Trophoblast cell (in vitro differentiated cells and primary cell): ENCODE measurements at regions not wholly inside any gene's neighbourhood (a gene's known extent, or its start where the extent isn't known, plus 50 kb on each side); places are given as distances from the start of the nearest gene placed in this dataset.
A peak's percentile ranks its signal among the peaks of the same experiment; 100 is the strongest.

Experiments
- DNase-seq, 2 donors: peaks; one replicate each; pipeline ENCODE4 v3.0.0-alpha.2; 2016
- H2AFZ ChIP-seq: 2 replicates; pipeline ENCODE4 v1.6.1; 2013; ENCODE audit warnings: low read length, moderate library complexity, mild to moderate bottlenecking; ENCODE audit not compliant: insufficient read depth, poor library complexity
- H2AK5ac ChIP-seq: 2 replicates; pipeline ENCODE4 v1.6.1; 2013; ENCODE audit warnings: mild to moderate bottlenecking, low read length
- H2BK120ac ChIP-seq: 2 replicates; pipeline ENCODE4 v1.6.1; 2013; ENCODE audit warnings: low read length, mild to moderate bottlenecking, moderate library complexity; ENCODE audit not compliant: insufficient read depth, poor library complexity
- H2BK12ac ChIP-seq: 2 replicates; pipeline ENCODE4 v1.6.1; 2013; ENCODE audit warnings: mild to moderate bottlenecking, low read length, moderate library complexity
- H2BK5ac ChIP-seq: 2 replicates; pipeline ENCODE4 v1.6.1; 2013; ENCODE audit warnings: low read length, low read depth, moderate library complexity, mild to moderate bottlenecking; ENCODE audit not compliant: poor library complexity
- H3K14ac ChIP-seq: 2 replicates; pipeline ENCODE4 v1.6.1; 2013; ENCODE audit warnings: mild to moderate bottlenecking, low read length
- H3K18ac ChIP-seq: 2 replicates; pipeline ENCODE4 v1.6.1; 2013; ENCODE audit warnings: mild to moderate bottlenecking, low read length
- H3K23ac ChIP-seq: 2 replicates; pipeline ENCODE4 v1.6.1; 2013; ENCODE audit warnings: low read length
- H3K27ac ChIP-seq: 2 replicates; pipeline ENCODE4 v1.5.1; 2013; ENCODE audit warnings: low read depth, mild to moderate bottlenecking, inconsistent platforms, low read length, moderate library complexity
- H3K27me3 ChIP-seq: 2 replicates; pipeline ENCODE4 v1.6.1; 2013; ENCODE audit warnings: inconsistent platforms, mild to moderate bottlenecking, low read length, moderate library complexity; ENCODE audit not compliant: insufficient read depth
- H3K36me3 ChIP-seq, 2 experiments: 1 replicate in 1 of 2; 2 replicates in 1 of 2; pipeline ENCODE4 v1.6.1; 2013; ENCODE audit warnings: low read length in 2 of 2, mild to moderate bottlenecking in 2 of 2, moderate library complexity in 1 of 2; ENCODE audit not compliant: insufficient read depth in 2 of 2, control insufficient read depth in 1 of 2
- H3K4ac ChIP-seq: 2 replicates; pipeline ENCODE4 v1.6.1; 2013; ENCODE audit warnings: low read depth, mild to moderate bottlenecking, low read length, moderate library complexity
- H3K4me1 ChIP-seq, 2 experiments: 1 replicate in 1 of 2; 2 replicates in 1 of 2; pipeline ENCODE4 v1.6.1; 2013; ENCODE audit warnings: low read length in 2 of 2, mild to moderate bottlenecking in 2 of 2, moderate library complexity in 1 of 2; ENCODE audit not compliant: insufficient read depth in 2 of 2, control insufficient read depth in 1 of 2
- H3K4me2 ChIP-seq: 2 replicates; pipeline ENCODE4 v1.6.1; 2013; ENCODE audit warnings: inconsistent platforms, mild to moderate bottlenecking, low read length, moderate library complexity
- H3K4me3 ChIP-seq: 2 replicates; pipeline ENCODE4 v1.5.1; 2013; ENCODE audit warnings: mild to moderate bottlenecking, low read depth, low read length, inconsistent platforms
- H3K79me1 ChIP-seq: one replicate; pipeline ENCODE4 v1.6.1; 2013; ENCODE audit warnings: low read length
- H3K79me2 ChIP-seq: 2 replicates; pipeline ENCODE4 v1.6.1; 2013; ENCODE audit warnings: low read length, mild to moderate bottlenecking; ENCODE audit not compliant: control insufficient read depth, insufficient read depth, poor library complexity
- H3K9ac ChIP-seq: 2 replicates; pipeline ENCODE4 v1.6.1; 2013; ENCODE audit warnings: mild to moderate bottlenecking, low read length
- H3K9me3 ChIP-seq: 2 replicates; pipeline ENCODE4 v1.6.1; 2013; ENCODE audit warnings: low read depth, mild to moderate bottlenecking, control low read depth, inconsistent platforms, low read length; ENCODE audit not compliant: insufficient read depth
- H4K12ac ChIP-seq: 2 replicates; pipeline ENCODE4 v1.6.1; 2013; ENCODE audit warnings: low read depth, mild to moderate bottlenecking, low read length, moderate library complexity
- H4K8ac ChIP-seq: 2 replicates; pipeline ENCODE4 v1.6.1; 2013; ENCODE audit warnings: low read depth, mild to moderate bottlenecking, low read length, moderate library complexity
- H4K91ac ChIP-seq: one replicate; pipeline ENCODE4 v1.6.1; 2013; ENCODE audit warnings: low read depth, mild to moderate bottlenecking, low read length, moderate library complexity
- WGBS: extraction: QIAGEN DNeasy Blood & Tissue Kit; methylation state at CpG from one replicate; pipeline ENCODE4 v1.1.7; 2013; ENCODE audit warnings: missing lambda C conversion rate; ENCODE audit not compliant: insufficient read length, insufficient coverage; ENCODE audit errors: extremely low coverage; 5-methylcytosine and 5-hydroxymethylcytosine counted together

DNA sequence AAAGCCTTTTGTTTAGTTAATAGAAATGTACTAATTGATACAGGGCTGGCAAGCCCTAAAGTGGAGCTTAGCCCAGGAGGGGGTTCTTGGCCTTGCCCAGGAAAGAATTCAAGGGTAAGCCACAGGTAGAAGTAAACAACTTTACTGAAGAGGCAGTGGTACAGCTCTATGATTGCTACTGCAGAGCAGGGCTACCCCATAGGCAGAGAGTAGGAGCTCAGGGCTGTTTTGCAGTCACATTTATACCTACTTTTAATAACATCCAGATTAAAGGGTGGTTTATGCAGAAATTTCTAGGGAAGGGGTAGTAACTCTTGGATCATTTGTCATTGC, 680.4 kb upstream of the GJE1 start:
- no peak overlapping the region for H3K23ac ChIP-seq
- no peak overlapping the region for H4K8ac ChIP-seq
- H2BK5ac ChIP-seq = no peak overlapping the region
- H3K36me3 ChIP-seq = no peaks in the 10 kb centered on the region
- H3K79me1 ChIP-seq = no peaks in the 10 kb centered on the region
- H3K4ac ChIP-seq = no peak overlapping the region
- no peak overlapping the region for H3K18ac ChIP-seq
- H2AFZ ChIP-seq = no peak overlapping the region
- DNase-seq = no peak
- no peak overlapping the region for H2BK120ac ChIP-seq
- no peaks in the 10 kb centered on the region for H3K4me1 ChIP-seq
- H2AK5ac ChIP-seq = no peak overlapping the region
- H3K9ac ChIP-seq = no peak overlapping the region
- H3K9me3 ChIP-seq = no peaks in the 10 kb centered on the region
- H2BK12ac ChIP-seq = no peak overlapping the region
- H3K27me3 ChIP-seq = no peaks in the 10 kb centered on the region
- H3K4me2 ChIP-seq = no peak overlapping the region
- no peak overlapping the region for H4K91ac ChIP-seq
- no peak overlapping the region for H3K14ac ChIP-seq
- no peak overlapping the region for H3K4me3 ChIP-seq
- no peak overlapping the region for H3K27ac ChIP-seq
- H4K12ac ChIP-seq = no peak overlapping the region
- no peaks in the 10 kb centered on the region for H3K79me2 ChIP-seq

DNA sequence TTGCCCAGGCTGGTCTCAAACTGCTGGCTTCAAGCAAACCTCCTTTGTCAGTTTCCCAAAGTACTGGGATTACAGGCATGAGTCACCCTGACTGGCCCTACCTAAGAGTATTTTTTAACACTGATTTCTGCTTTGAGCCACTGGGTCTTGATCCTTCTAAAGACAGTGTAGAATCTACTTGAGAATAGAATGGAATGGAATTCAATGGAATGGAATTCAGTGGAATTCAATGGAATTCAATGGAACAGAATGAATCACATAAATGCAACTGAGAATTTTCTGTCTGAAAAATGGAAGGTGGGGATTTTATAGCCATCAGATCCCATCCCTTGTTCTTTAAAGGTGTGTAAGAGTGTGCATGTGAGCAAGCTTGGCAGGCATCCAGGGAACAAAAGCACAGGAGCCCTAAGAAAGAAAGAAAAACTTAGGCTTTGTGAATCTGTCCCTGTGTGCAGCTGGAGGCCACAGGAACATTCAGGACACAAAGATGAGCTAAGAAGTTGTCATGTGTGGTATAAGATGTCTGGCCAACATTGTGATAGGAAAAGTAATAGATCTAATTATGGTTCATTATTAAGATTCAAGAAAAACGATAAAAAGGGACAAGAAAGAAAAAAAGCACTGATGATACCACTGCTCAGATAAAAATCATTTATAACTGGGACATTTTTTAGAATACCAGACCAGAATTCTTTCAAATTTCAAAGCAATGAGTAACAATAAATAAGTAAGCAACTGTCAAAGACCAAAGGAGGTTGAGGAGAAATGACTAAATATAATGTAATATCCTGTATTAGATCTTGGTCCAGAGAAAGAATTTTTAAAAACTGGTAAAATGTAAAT, 681.0 kb upstream of the GJE1 start:
- H3K79me2 ChIP-seq = no peaks in the 10 kb centered on the region
- H2AFZ ChIP-seq = no peak overlapping the region
- H3K4me3 ChIP-seq = no peak overlapping the region
- H3K4me1 ChIP-seq = no peaks in the 10 kb centered on the region
- no peak overlapping the region for H2BK12ac ChIP-seq
- no peak overlapping the region for H2BK5ac ChIP-seq
- H3K27me3 ChIP-seq = no peaks in the 10 kb centered on the region
- WGBS = no CpG with 5 or more reads among the region's 1 CpG
- peak; percentile 8 to 70 for DNase-seq
- H4K12ac ChIP-seq = no peak overlapping the region
- H3K4me2 ChIP-seq = no peak overlapping the region
- H3K23ac ChIP-seq = no peak overlapping the region
- no peak overlapping the region for H3K27ac ChIP-seq
- no peak overlapping the region for H2BK120ac ChIP-seq
- H3K18ac ChIP-seq = no peak overlapping the region
- no peak overlapping the region for H3K9ac ChIP-seq
- no peak overlapping the region for H4K8ac ChIP-seq
- no peaks in the 10 kb centered on the region for H3K79me1 ChIP-seq
- no peak overlapping the region for H4K91ac ChIP-seq
- H3K36me3 ChIP-seq = no peaks in the 10 kb centered on the region
- H3K4ac ChIP-seq = no peak overlapping the region
- H3K14ac ChIP-seq = no peak overlapping the region
- no peak overlapping the region for H2AK5ac ChIP-seq
- H3K9me3 ChIP-seq = no peaks in the 10 kb centered on the region

DNA sequence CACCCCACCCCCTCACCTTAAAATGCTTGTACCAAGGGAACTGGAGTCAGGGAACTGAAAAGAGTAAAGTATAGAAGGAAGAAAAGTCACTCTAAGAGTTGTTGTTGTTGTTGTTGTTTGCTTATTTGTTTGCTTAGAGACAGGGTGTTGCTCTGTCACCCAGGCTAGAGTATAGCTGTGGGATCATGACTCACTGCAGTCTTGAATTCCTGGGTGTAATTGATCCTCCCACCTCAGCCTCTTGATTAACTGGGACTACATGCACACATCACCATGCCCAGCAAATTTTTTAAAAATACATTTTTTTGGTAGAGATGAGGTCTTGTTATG, 681.6 kb upstream of the GJE1 start:
- Histone ChIP-seq H3K79me1 (no peaks in the 10 kb centered on the region), H4K12ac (no peak overlapping the region), H4K8ac (no peak overlapping the region), H3K36me3 (no peaks in the 10 kb centered on the region), H3K4ac (no peak overlapping the region), H2AFZ (no peak overlapping the region), H3K14ac (no peak overlapping the region), H3K79me2 (no peaks in the 10 kb centered on the region), H3K4me3 (no peak overlapping the region), H2BK5ac (no peak overlapping the region), H4K91ac (no peak overlapping the region), H2BK12ac (no peak overlapping the region), H3K27me3 (no peaks in the 10 kb centered on the region), H3K4me1 (no peaks in the 10 kb centered on the region), H3K9me3 (no peaks in the 10 kb centered on the region), H3K9ac (no peak overlapping the region), H3K18ac (no peak overlapping the region), H3K27ac (no peak overlapping the region), H3K4me2 (no peak overlapping the region), H3K23ac (no peak overlapping the region), H2BK120ac (no peak overlapping the region), H2AK5ac (no peak overlapping the region)
- no peak for DNase-seq

DNA sequence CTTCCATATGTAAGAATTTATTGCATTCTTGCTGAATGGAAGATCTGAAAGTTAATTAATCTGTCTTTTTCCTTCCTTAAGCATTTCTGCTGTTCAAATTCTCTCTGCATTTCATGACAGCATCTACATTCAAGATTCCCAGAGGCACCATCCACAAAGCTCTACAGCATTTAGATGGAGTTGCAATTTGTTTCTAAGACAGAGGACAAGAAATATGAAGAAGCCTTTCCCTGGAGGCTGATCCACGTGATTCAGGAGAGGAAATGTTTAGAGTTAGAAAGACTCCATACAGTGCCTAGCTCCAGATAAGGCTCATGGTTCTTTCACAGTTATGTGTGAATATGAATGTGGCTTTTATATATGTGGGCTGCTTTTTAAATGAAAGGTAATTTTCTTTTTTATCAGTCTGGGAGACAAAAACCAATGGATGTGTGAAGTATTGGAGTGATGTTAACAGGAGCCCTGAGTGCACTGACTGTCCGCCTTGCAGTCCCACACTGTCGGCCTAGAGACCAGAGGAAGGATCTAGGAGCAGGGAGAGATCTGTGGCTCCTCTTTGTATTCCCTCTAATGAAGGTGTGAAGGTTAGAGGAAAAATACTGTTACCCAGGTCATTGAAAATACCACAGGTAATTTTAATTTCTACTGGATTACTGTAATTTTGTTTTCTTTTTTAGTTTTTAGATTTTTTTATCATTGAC, 686.6 kb upstream of the GJE1 start:
- no CpG with 5 or more reads among the region's 3 CpGs for WGBS

More for the DNA sequence above, 686.6 kb upstream of the GJE1 start:
- no peak overlapping the region for H2BK12ac ChIP-seq
- DNase-seq = no peak
- H3K14ac ChIP-seq = no peak overlapping the region
- no peak overlapping the region for H4K12ac ChIP-seq
- H3K27me3 ChIP-seq = no peaks in the 10 kb centered on the region
- H3K9me3 ChIP-seq = no peaks in the 10 kb centered on the region
- no peak overlapping the region for H4K8ac ChIP-seq
- H4K91ac ChIP-seq = no peak overlapping the region
- no peak overlapping the region for H3K4me3 ChIP-seq
- H3K23ac ChIP-seq = no peak overlapping the region
- H3K27ac ChIP-seq = no peak overlapping the region
- no peaks in the 10 kb centered on the region for H3K36me3 ChIP-seq
- no peaks in the 10 kb centered on the region for H3K79me2 ChIP-seq
- H3K4me1 ChIP-seq = no peaks in the 10 kb centered on the region
- H2AFZ ChIP-seq = no peak overlapping the region
- no peak overlapping the region for H3K9ac ChIP-seq
- no peak overlapping the region for H3K4me2 ChIP-seq
- H3K4ac ChIP-seq = no peak overlapping the region
- H3K18ac ChIP-seq = no peak overlapping the region
- H3K79me1 ChIP-seq = no peaks in the 10 kb centered on the region
- no peak overlapping the region for H2AK5ac ChIP-seq
- H2BK120ac ChIP-seq = no peak overlapping the region
- no peak overlapping the region for H2BK5ac ChIP-seq
